CD14-positive monocyte (primary cell): ENCODE measurements at regions not wholly inside any gene's neighbourhood (a gene's known extent, or its start where the extent isn't known, plus 50 kb on each side); places are given as distances from the start of the nearest gene placed in this dataset.
"Not testable (repeated sequence)": the region's sequence is repeated elsewhere in the genome, so short reads cannot be mapped to it uniquely, and the experiment has no call there.

Experiments
- DNase-seq, 3 donors: peaks; one replicate each; pipeline ENCODE4 v3.0.0-alpha.2; 2011 to 2022
- H2AFZ ChIP-seq: 2 replicates; pipeline ENCODE4 v1.6.0; 2012; ENCODE audit warnings: mild to moderate bottlenecking, low read depth, low read length, inconsistent platforms; ENCODE audit not compliant: insufficient read depth, poor library complexity, severe bottlenecking
- H3K27ac ChIP-seq, 2 donors: 1 replicate in 1 of 2; 2 replicates in 1 of 2; pipeline ENCODE4 v1.5.1; 2012 to 2013; ENCODE audit warnings: low read length in 2 of 2, control low read depth in 1 of 2, inconsistent platforms in 1 of 2, low read depth in 1 of 2, mild to moderate bottlenecking in 1 of 2
- H3K27me3 ChIP-seq, 2 donors: one replicate each; pipeline versions ENCODE4 v1.6.0 to v1.6.1; 2011 to 2013; ENCODE audit warnings: low read length in 2 of 2; ENCODE audit not compliant: control insufficient read depth in 2 of 2, insufficient read depth in 2 of 2
- H3K36me3 ChIP-seq, 2 donors: replicated peaks in 1 of 2; 1 replicate in 1 of 2; 2 replicates in 1 of 2; pipeline versions ENCODE4 v1.5.1 to v1.6.1; 2012 to 2013; ENCODE audit warnings: low read length in 2 of 2, control low read depth in 1 of 2, inconsistent platforms in 1 of 2, mild to moderate bottlenecking in 1 of 2; ENCODE audit not compliant: insufficient read depth in 2 of 2, control insufficient read depth in 1 of 2
- H3K4me1 ChIP-seq, 2 donors: 1 replicate in 1 of 2; 2 replicates in 1 of 2; pipeline versions ENCODE4 v1.5.1 to v1.6.1; 2012 to 2013; ENCODE audit warnings: low read length in 2 of 2, control low read depth in 1 of 2, inconsistent platforms in 1 of 2, mild to moderate bottlenecking in 1 of 2, moderate library complexity in 1 of 2; ENCODE audit not compliant: insufficient read depth in 2 of 2, control insufficient read depth in 1 of 2
- H3K4me2 ChIP-seq: replicated peaks from 2 replicates; pipeline ENCODE3; 2012; ENCODE audit warnings: low read length, moderate library complexity, mild to moderate bottlenecking; ENCODE audit not compliant: poor library complexity, severe bottlenecking; ENCODE audit errors: extremely low read depth
- H3K4me3 ChIP-seq, 3 experiments: fragments of 200-600 bp in 1 of 3; sonication (generic) in 1 of 3; replicated peaks in 1 of 3; 1 replicate in 2 of 3; 2 replicates in 1 of 3; pipeline ENCODE4 v1.5.1; 2011 to 2013; ENCODE audit warnings: low read length in 3 of 3, mild to moderate bottlenecking in 3 of 3, control low read depth in 2 of 3, low read depth in 2 of 3, inconsistent platforms in 1 of 3, moderate library complexity in 1 of 3
- H3K79me2 ChIP-seq: 2 replicates; pipeline ENCODE4 v1.6.0; 2012; ENCODE audit warnings: mild to moderate bottlenecking, control low read depth, inconsistent platforms, low read length, moderate library complexity; ENCODE audit not compliant: insufficient read depth
- H3K9ac ChIP-seq: 2 replicates; pipeline ENCODE4 v1.6.0; 2017; ENCODE audit warnings: low read length, mild to moderate bottlenecking; ENCODE audit not compliant: insufficient read depth, poor library complexity, severe bottlenecking
- H3K9me3 ChIP-seq, 2 donors: replicated peaks in 1 of 2; 1 replicate in 1 of 2; 2 replicates in 1 of 2; pipeline versions ENCODE4 v1.5.1 to v1.6.1; 2012 to 2013; ENCODE audit warnings: low read length in 2 of 2, control low read depth in 1 of 2; ENCODE audit not compliant: control insufficient read depth in 1 of 2, insufficient read depth in 1 of 2
- H4K20me1 ChIP-seq: 2 replicates; pipeline ENCODE4 v1.6.0; 2012; ENCODE audit warnings: mild to moderate bottlenecking, low read length, control low read depth, moderate library complexity; ENCODE audit not compliant: insufficient read depth
- H3K27ac Mint-ChIP-seq, 7 donors: one replicate each; pipeline ENCODE4 v1.8.0; 2020; ENCODE audit warnings: mild to moderate bottlenecking in 7 of 7, mixed read lengths in 7 of 7, moderate library complexity in 6 of 7, inconsistent platforms in 2 of 7
- H3K27me3 Mint-ChIP-seq, 3 donors: one replicate each; pipeline ENCODE4 v1.8.0; 2021 to 2022; ENCODE audit warnings: low read depth in 3 of 3, mild to moderate bottlenecking in 3 of 3, mixed read lengths in 3 of 3, moderate library complexity in 3 of 3, inconsistent platforms in 1 of 3
- H3K36me3 Mint-ChIP-seq, 2 donors: one replicate each; pipeline ENCODE4 v1.8.0; 2020; ENCODE audit warnings: mixed read lengths in 2 of 2, inconsistent platforms in 1 of 2, mild to moderate bottlenecking in 1 of 2
- H3K4me1 Mint-ChIP-seq: one replicate; pipeline ENCODE4 v1.8.0; 2020; ENCODE audit warnings: mild to moderate bottlenecking, mixed read lengths
- H3K4me3 Mint-ChIP-seq, 2 donors: one replicate each; pipeline ENCODE4 v1.8.0; 2020; ENCODE audit warnings: mild to moderate bottlenecking in 2 of 2, mixed read lengths in 2 of 2, moderate library complexity in 1 of 2
- H3K9me3 Mint-ChIP-seq, 7 donors: one replicate each; pipeline ENCODE4 v1.8.0; 2020 to 2022; ENCODE audit warnings: mixed read lengths in 7 of 7, mild to moderate bottlenecking in 6 of 7, moderate library complexity in 6 of 7, inconsistent platforms in 2 of 7
- WGBS: methylation state at CpG from one replicate; pipeline ENCODE4 v1.1.5; 2013; ENCODE audit warnings: missing lambda C conversion rate; ENCODE audit not compliant: insufficient coverage; 5-methylcytosine and 5-hydroxymethylcytosine counted together
- intact Hi-C, 2 donors: fragments of 100-400 bp; cut with micrococcal nuclease; formaldehyde crosslinking; loops; one replicate each; pipeline versions ENCODE4 v1.15.0 to v1.15.1; 2023
- TF ChIP-seq, protein P1 (sequence below): fragments of 200-600 bp; IDR thresholded peaks from one replicate; pipeline ENCODE4 v1.8.0; 2022; ENCODE audit warnings: antibody characterized with exemption, mild to moderate bottlenecking

DNA sequence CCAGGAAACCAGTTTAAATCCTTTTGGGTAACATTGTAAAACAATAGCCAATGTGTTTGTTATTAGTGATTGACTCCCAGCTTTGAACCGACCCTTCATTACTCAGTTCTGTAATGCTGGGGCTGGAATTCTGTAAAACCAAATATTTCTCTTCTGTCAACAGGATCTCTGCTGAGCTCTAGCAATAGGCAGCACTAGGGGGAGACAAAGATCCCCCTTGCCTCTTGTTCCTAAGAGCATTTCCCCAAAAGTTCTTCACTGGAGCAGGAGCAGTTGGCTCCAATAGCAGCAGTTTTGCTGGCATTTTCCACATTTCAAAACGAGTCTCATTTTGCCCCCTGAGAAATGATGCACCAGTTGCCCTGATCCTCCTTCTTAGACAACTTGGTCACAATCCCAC is 1671.1 kb downstream of the MRPL39 start:
- Histone ChIP-seq H3K4me3 (no peak overlapping the region), H3K27ac (no peak overlapping the region), H3K9ac (no peak overlapping the region), H3K27me3 (no peaks in the 10 kb centered on the region), H4K20me1 (no peaks in the 10 kb centered on the region), H3K36me3 (no peaks in the 10 kb centered on the region), H3K4me1 (no peaks in the 10 kb centered on the region), H3K79me2 (no peaks in the 10 kb centered on the region), H3K4me2 (no peak overlapping the region), H3K9me3 (no peaks in the 10 kb centered on the region), H2AFZ (no peak overlapping the region)
- peak in 2 of 3 donors; percentile 4 to 7 for DNase-seq
- Mint-ChIP-seq H3K9me3 (no peaks in the 10 kb centered on the region), H3K4me3 (no peak overlapping the region), H3K27me3 (peaks cover 0 to 2% (median 1%) of the 10 kb centered on the region in 3 donors), H3K27ac (no peak overlapping the region), H3K4me1 (peaks cover 2% of the 10 kb centered on the region), H3K36me3 (no peaks in the 10 kb centered on the region)
- intact Hi-C loops: no loop called here
- 79% methylated on average over 2 of the region's 2 CpGs for WGBS
- TF ChIP-seq, protein P1, sequence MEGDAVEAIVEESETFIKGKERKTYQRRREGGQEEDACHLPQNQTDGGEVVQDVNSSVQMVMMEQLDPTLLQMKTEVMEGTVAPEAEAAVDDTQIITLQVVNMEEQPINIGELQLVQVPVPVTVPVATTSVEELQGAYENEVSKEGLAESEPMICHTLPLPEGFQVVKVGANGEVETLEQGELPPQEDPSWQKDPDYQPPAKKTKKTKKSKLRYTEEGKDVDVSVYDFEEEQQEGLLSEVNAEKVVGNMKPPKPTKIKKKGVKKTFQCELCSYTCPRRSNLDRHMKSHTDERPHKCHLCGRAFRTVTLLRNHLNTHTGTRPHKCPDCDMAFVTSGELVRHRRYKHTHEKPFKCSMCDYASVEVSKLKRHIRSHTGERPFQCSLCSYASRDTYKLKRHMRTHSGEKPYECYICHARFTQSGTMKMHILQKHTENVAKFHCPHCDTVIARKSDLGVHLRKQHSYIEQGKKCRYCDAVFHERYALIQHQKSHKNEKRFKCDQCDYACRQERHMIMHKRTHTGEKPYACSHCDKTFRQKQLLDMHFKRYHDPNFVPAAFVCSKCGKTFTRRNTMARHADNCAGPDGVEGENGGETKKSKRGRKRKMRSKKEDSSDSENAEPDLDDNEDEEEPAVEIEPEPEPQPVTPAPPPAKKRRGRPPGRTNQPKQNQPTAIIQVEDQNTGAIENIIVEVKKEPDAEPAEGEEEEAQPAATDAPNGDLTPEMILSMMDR: peak; percentile 43

- DNase-seq: no peak
- Histone ChIP-seq H3K36me3 (no peaks in the 10 kb centered on the region), H3K27me3 (no peaks in the 10 kb centered on the region), H3K79me2 (no peaks in the 10 kb centered on the region), H4K20me1 (no peaks in the 10 kb centered on the region), H3K4me1 (no peaks in the 10 kb centered on the region), H2AFZ (no peak overlapping the region), H3K27ac (no peak overlapping the region), H3K4me3 (no peak overlapping the region), H3K9me3 (no peaks in the 10 kb centered on the region), H3K9ac (no peak overlapping the region), H3K4me2 (no peak overlapping the region)
- Mint-ChIP-seq H3K4me1 (no peaks in the 10 kb centered on the region), H3K36me3 (no peaks in the 10 kb centered on the region), H3K9me3 (peaks cover 0 to 2% (median 0%) of the 10 kb centered on the region in 7 donors), H3K27me3 (peaks cover 0 to 1% (median 0%) of the 10 kb centered on the region in 3 donors), H3K27ac (no peak overlapping the region), H3K4me3 (no peak overlapping the region)
- intact Hi-C loops: no loop called here
- TF ChIP-seq, protein P1: no peak
- WGBS: no CpG with 5 or more reads among the region's 1 CpG
These were observed 1676.7 kb downstream of the MRPL39 start for GRCh38 chr21:23930565-23930964.

GRCh38 chr21:23926430-23926829 is 1680.9 kb downstream of the MRPL39 start:
- H3K27ac Mint-ChIP-seq, H4K20me1 ChIP-seq, H3K9me3 ChIP-seq, H3K4me2 ChIP-seq, DNase-seq, H3K27me3 ChIP-seq, H2AFZ ChIP-seq, H3K36me3 ChIP-seq, H3K36me3 Mint-ChIP-seq, intact Hi-C loops, H3K4me3 Mint-ChIP-seq, H3K27me3 Mint-ChIP-seq, H3K9me3 Mint-ChIP-seq, H3K4me3 ChIP-seq, H3K4me1 Mint-ChIP-seq, H3K9ac ChIP-seq, H3K27ac ChIP-seq, H3K4me1 ChIP-seq, H3K79me2 ChIP-seq: not testable (repeated sequence)
- no CpG with 5 or more reads among the region's 3 CpGs for WGBS
